ENCODE measurements at regions not wholly inside any gene's neighbourhood (a gene's known extent, or its start where the extent isn't known, plus 50 kb on each side); places are given as distances from the start of the nearest gene placed in this dataset.

DNA sequence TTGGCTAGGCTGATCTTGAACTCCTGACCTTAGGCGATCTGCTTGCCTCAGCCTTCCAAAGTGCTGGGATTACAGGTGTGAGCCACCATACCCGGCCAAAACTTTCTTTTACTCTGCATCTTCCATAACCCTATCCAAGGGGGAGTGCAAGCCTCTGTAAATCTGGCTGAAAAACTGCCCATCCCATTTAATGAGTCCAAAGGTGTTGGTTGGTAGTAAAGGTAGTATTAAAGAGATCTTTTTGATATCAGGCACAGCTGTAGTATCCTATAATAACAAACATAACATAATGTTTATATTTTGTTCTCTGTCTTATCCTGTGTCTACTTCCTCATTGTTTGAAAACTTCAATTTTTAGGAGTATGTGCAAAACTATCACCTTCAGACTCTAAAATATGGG, 559.8 kb upstream of the ATXN8OS start:
- TF ChIP-seq EZH2phosphoT487 (IDR thresholded peaks at IDR 0.05; ENCODE audit: insufficient read depth, low read depth) = no peak
- no peak for TF ChIP-seq EZH2 (IDR thresholded peaks at IDR 0.05; ENCODE audit: insufficient read depth, poor library complexity, severe bottlenecking)

Data from GM23248 (cell line).